Keratinocyte (primary cell): ENCODE measurements at regions not wholly inside any gene's neighbourhood (a gene's known extent, or its start where the extent isn't known, plus 50 kb on each side); places are given as distances from the start of the nearest gene placed in this dataset.

Experiments
- CTCF ChIP-seq, 3 experiments: IDR thresholded peaks in 1 of 3; conservative IDR thresholded peaks in 1 of 3; optimal IDR thresholded peaks in 1 of 3; 2 replicates in 2 of 3; 3 replicates in 1 of 3; pipeline versions ENCODE3 to v1.5.1; 2011; ENCODE audit warnings: low read length in 3 of 3, mild to moderate bottlenecking in 3 of 3, moderate library complexity in 2 of 3, control low read depth in 1 of 3, inconsistent platforms in 1 of 3; ENCODE audit not compliant: insufficient read depth in 2 of 3; ENCODE audit errors: extremely low read depth in 1 of 3
- EZH2 ChIP-seq: IDR thresholded peaks from one replicate; pipeline ENCODE4 v1.6.1; 2012; ENCODE audit warnings: inconsistent platforms, mild to moderate bottlenecking, low read length, moderate library complexity

DNA sequence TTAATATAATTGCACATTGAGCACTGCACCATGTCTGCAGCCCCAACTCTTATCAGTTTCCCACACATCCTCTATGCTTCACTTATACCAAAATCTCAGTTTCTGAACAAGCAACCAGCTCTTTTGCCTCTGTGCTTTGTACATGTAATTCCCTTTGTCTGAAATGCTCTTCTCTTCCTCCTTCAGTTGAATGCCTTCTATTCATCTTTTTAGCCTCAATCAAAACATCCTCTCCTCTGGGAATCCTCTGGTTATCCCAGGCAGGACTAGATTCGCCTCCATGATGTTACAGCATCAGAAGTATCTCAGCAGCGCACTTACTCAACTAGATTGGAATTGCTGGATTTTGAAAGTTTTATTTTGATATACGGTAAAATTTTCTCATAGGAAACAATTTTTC is 143.3 kb downstream of the GAS1 start:
- TF ChIP-seq EZH2 = no peak
- TF ChIP-seq CTCF (optimal IDR thresholded peaks at IDR 0.05 in 1 of 3, IDR thresholded peaks at IDR 0.05 in 1 of 3, conservative IDR thresholded peaks at IDR 0.05 in 1 of 3; ENCODE audit: extremely low read depth in 1 of 3, insufficient read depth in 2 of 3, low read length in 3 of 3) = no peak
